Heart right ventricle (tissue), 16 donors: ENCODE measurements at regions not wholly inside any gene's neighbourhood (a gene's known extent, or its start where the extent isn't known, plus 50 kb on each side); places are given as distances from the start of the nearest gene placed in this dataset.

Experiments
- ATAC-seq, 8 donors: fragments of 200-7000 bp; cut with Tn5 transposase; one replicate each; pipeline ENCODE4 v1.9.1; 2020; ENCODE audit warnings: mild to moderate bottlenecking in 8 of 8, moderate library complexity in 8 of 8, moderate number of reproducible peaks in 1 of 8
- DNase-seq, 2 donors: peaks; one replicate each; pipeline ENCODE4 v3.0.0-alpha.2; 2020
- H3K27ac ChIP-seq, 10 donors: fragments of 200-600 bp; sonication (generic) in 2 of 10; one replicate each; pipeline versions ENCODE4 v1.5.0 to v1.8.0; 2020 to 2022; ENCODE audit warnings: mild to moderate bottlenecking in 3 of 10
- H3K27me3 ChIP-seq, 7 donors: fragments of 200-600 bp; one replicate each; pipeline ENCODE4 v1.8.0; 2021 to 2022; ENCODE audit warnings: mild to moderate bottlenecking in 2 of 7
- H3K36me3 ChIP-seq, 9 donors: fragments of 200-600 bp; sonication (generic) in 1 of 9; one replicate each; pipeline versions ENCODE4 v1.5.0 to v1.8.0; 2020 to 2022; ENCODE audit warnings: mild to moderate bottlenecking in 2 of 9
- H3K4me1 ChIP-seq, 9 donors: fragments of 200-600 bp; sonication (generic) in 1 of 9; one replicate each; pipeline versions ENCODE4 v1.5.0 to v1.8.0; 2020 to 2022; ENCODE audit warnings: mild to moderate bottlenecking in 4 of 9
- H3K4me3 ChIP-seq, 10 donors: fragments of 200-600 bp; sonication (generic) in 2 of 10; one replicate each; pipeline versions ENCODE4 v1.5.0 to v1.8.0; 2020 to 2022; ENCODE audit warnings: mild to moderate bottlenecking in 7 of 10, moderate library complexity in 2 of 10
- H3K9me3 ChIP-seq, 11 donors: fragments of 200-600 bp in 10 of 11; sonication (generic) in 2 of 11; one replicate each; pipeline versions ENCODE4 v1.5.0 to v1.8.0; 2013 to 2022; ENCODE audit warnings: mild to moderate bottlenecking in 2 of 11, control low read depth in 1 of 11, moderate library complexity in 1 of 11
- WGBS, 2 donors: extraction: QIAGEN DNeasy Blood & Tissue Kit; methylation state at CpG; one replicate each; pipeline ENCODE4 v1.1.7; 2013; ENCODE audit warnings: inconsistent platforms in 1 of 2; 5-methylcytosine and 5-hydroxymethylcytosine counted together
- intact Hi-C, 10 donors: fragments of 100-400 bp; cut with DNase I; formaldehyde crosslinking; loops; one replicate each; pipeline versions ENCODE4 v1.11.1 to v1.14.2; 2022
- TF ChIP-seq, protein P1 (sequence below), 9 donors: fragments of 200-600 bp; sonication (generic) in 2 of 9; IDR thresholded peaks; one replicate each; pipeline versions ENCODE4 v1.5.0 to v1.8.0; 2021 to 2022; ENCODE audit warnings: antibody characterized with exemption in 9 of 9, mild to moderate bottlenecking in 5 of 9, moderate library complexity in 1 of 9
- donor health status: Arrhythmogenic right ventricular cardiomyopathy.
- donor health status: ischemic (EF 13 %, LVEDD 7.1; RV severe dilation, severe dysfunction).
- donor health status: healthy with polysubstance abuse.
- donor health status: DM: no; HTN: yes; CAD: no.
- donor health status: DM: no; HTN: no; CAD: no.
- donor health status: ischemic (EF 25% LVEDD 6.9; RV normal size, moderate dysfunction).
- donor health status: ischemic (EF 25% LVEDD 5.7; RV mildly dilated, moderate dysfunction).
- donor health status: healthy.
- donor health status: DM: yes; HTN: yes; CAD: no.
- donor health status: Ischemic cardiomyopathy.
- donor health status: ischemic (EF 35%, LVEDD 5.7; RV mildly dilated, moderate dysfunction).
- donor health status: nonischemic (EF 11% LVEDD 7.7; RV severe dilation, severe dysfunction).
- donor health status: DM: yes; HTN: yes; CAD: no.
- donor health status: PGD.
- donor health status: ischemic (EF 29% LVEDD 5.4; RV normal size, mild dysfunction).
- donor health status: nonischemic (EF 23%, LVEDD 6.1; RV moderate dilation, normal function).

- WGBS, 2 donors = 87 to 88% methylated on average over 10 of the region's 10 CpGs
- no peaks in the 10 kb centered on the region for H3K4me1 ChIP-seq
- no peaks in the 10 kb centered on the region for H3K36me3 ChIP-seq
- TF ChIP-seq, protein P1, sequence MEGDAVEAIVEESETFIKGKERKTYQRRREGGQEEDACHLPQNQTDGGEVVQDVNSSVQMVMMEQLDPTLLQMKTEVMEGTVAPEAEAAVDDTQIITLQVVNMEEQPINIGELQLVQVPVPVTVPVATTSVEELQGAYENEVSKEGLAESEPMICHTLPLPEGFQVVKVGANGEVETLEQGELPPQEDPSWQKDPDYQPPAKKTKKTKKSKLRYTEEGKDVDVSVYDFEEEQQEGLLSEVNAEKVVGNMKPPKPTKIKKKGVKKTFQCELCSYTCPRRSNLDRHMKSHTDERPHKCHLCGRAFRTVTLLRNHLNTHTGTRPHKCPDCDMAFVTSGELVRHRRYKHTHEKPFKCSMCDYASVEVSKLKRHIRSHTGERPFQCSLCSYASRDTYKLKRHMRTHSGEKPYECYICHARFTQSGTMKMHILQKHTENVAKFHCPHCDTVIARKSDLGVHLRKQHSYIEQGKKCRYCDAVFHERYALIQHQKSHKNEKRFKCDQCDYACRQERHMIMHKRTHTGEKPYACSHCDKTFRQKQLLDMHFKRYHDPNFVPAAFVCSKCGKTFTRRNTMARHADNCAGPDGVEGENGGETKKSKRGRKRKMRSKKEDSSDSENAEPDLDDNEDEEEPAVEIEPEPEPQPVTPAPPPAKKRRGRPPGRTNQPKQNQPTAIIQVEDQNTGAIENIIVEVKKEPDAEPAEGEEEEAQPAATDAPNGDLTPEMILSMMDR (IDR thresholded peaks at IDR 0.05) = no peak
- no peak for DNase-seq
- intact Hi-C loops = no loop called here
- no peak overlapping the region for H3K27ac ChIP-seq
- H3K9me3 ChIP-seq = peaks cover 0 to 18% (median 0%) of the 10 kb centered on the region in 11 donors
- peaks cover 0 to 25% (median 0%) of the 10 kb centered on the region in 7 donors for H3K27me3 ChIP-seq
- H3K4me3 ChIP-seq = no peak overlapping the region
- no peak for ATAC-seq
Observed at GRCh38 chr11:70851907-70852306, 400.5 kb downstream of the SHANK2 start.

- TF ChIP-seq, protein P1 (IDR thresholded peaks at IDR 0.05) = no peak
- Histone ChIP-seq H3K36me3 (no peaks in the 10 kb centered on the region), H3K27ac (no peak overlapping the region), H3K4me3 (no peak overlapping the region), H3K27me3 (peaks cover 0 to 25% (median 0%) of the 10 kb centered on the region in 7 donors), H3K9me3 (peaks cover 0 to 18% (median 0%) of the 10 kb centered on the region in 11 donors), H3K4me1 (no peaks in the 10 kb centered on the region)
- 60 to 70% methylated on average over 20 of the region's 20 CpGs for WGBS, 2 donors
- intact Hi-C loops = no loop called here
- no peak for DNase-seq
- no peak for ATAC-seq
Observed at GRCh38 chr11:70853068-70853769, 399.2 kb downstream of the SHANK2 start.

GRCh38 chr11:70853770-70854108, 398.6 kb downstream of the SHANK2 start:
- TF ChIP-seq, protein P1 (IDR thresholded peaks at IDR 0.05) = no peak
- H3K4me3 ChIP-seq = no peak overlapping the region
- DNase-seq (no peak), ATAC-seq (no peak)
- no peaks in the 10 kb centered on the region for H3K4me1 ChIP-seq
- peaks cover 0 to 25% (median 0%) of the 10 kb centered on the region in 7 donors for H3K27me3 ChIP-seq
- intact Hi-C loops = no loop called here
- H3K9me3 ChIP-seq = peaks cover 0 to 18% (median 0%) of the 10 kb centered on the region in 11 donors
- H3K27ac ChIP-seq = no peak overlapping the region
- WGBS, 2 donors = 55 to 66% methylated on average over 2 of the region's 2 CpGs
- no peaks in the 10 kb centered on the region for H3K36me3 ChIP-seq

DNA sequence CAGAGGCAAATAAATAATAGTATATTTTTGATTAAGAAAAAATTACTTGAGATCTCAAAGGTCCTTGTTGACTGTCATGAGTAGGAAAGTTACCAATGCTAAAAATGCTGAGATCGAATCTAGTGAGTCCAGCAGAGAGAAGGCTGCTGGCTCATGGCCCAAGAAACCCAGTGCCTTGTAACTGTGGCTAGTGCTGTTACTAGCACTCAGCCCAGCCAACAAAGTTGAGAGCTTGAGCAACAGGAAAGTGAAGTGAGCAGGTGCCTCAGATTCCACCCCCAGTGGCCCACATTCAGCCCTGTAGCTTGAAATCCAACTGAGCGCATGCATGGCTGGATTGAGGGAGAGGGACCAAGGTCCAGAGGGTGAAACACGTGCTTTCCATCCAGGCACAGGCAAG, 398.2 kb downstream of the SHANK2 start:
- Histone ChIP-seq H3K27me3 (peaks cover 0 to 21% (median 0%) of the 10 kb centered on the region in 7 donors), H3K4me3 (no peak overlapping the region), H3K9me3 (peaks cover 0 to 16% (median 0%) of the 10 kb centered on the region in 11 donors), H3K36me3 (no peaks in the 10 kb centered on the region), H3K4me1 (no peaks in the 10 kb centered on the region), H3K27ac (no peak overlapping the region)
- WGBS, 2 donors = 85 to 91% methylated on average over 3 of the region's 3 CpGs
- ATAC-seq = no peak
- intact Hi-C loops = no loop called here
- TF ChIP-seq, protein P1 (IDR thresholded peaks at IDR 0.05) = no peak
- no peak for DNase-seq
